ENCODE measurements at regions not wholly inside any gene's neighbourhood (a gene's known extent, or its start where the extent isn't known, plus 50 kb on each side); places are given as distances from the start of the nearest gene placed in this dataset.

- TF ChIP-seq CTCF (IDR thresholded peaks at IDR 0.05) (no peak), POLR2A (IDR thresholded peaks at IDR 0.05) (no peak)
These were observed 234.9 kb downstream of the NPHP4 start for GRCh38 chr1:5757187-5757805.

Measured in right lobe of liver (tissue), 4 donors.